ENCODE measurements at regions not wholly inside any gene's neighbourhood (a gene's known extent, or its start where the extent isn't known, plus 50 kb on each side); places are given as distances from the start of the nearest gene placed in this dataset.

- ATAC-seq (replicated peaks in 1 of 4) (no peak), DNase-seq (no peak)
- POLR2A ChIA-PET = no interaction called here
- Histone ChIP-seq H3K27ac (ENCODE audit: low read length) (no peak overlapping the region), H3K36me3 (ENCODE audit: control insufficient read depth in 2 of 2, extremely low read depth in 1 of 2, insufficient read depth in 1 of 2, low read length in 1 of 2) (no peaks in the 10 kb centered on the region), H3K4me3 (ENCODE audit: control insufficient read depth in 1 of 2, extremely low read depth in 1 of 2, low read length in 1 of 2) (no peak overlapping the region), H3K9me3 (no peaks in the 10 kb centered on the region), H3K27me3 (replicated peaks in 1 of 2; ENCODE audit: control insufficient read depth in 2 of 2, extremely low read depth in 1 of 2, insufficient read depth in 2 of 2, low read length in 1 of 2) (no peaks in the 10 kb centered on the region), H3K4me1 (ENCODE audit: control insufficient read depth in 1 of 2, extremely low read depth in 1 of 2, insufficient read depth in 2 of 2, low read length in 2 of 2) (no peaks in the 10 kb centered on the region)
- Mint-ChIP-seq H3K27me3 (no peaks in the 10 kb centered on the region), H3K36me3 (no peaks in the 10 kb centered on the region), H3K9me3 (peaks cover 0 to 4% (median 0%) of the 10 kb centered on the region in 3 donors), H3K27ac (no peak overlapping the region), H3K4me1 (no peaks in the 10 kb centered on the region), H3K4me3 (no peak overlapping the region)
- CTCF ChIA-PET = no interaction called here
- no CpG with 5 or more reads among the region's 2 CpGs for WGBS (ENCODE audit: insufficient coverage)
These were observed 66.3 kb upstream of the PUDP start for GRCh38 chrX:7214251-7214650.

GRCh38 chrX:7205037-7205577 is 57.2 kb upstream of the PUDP start:
- no peak overlapping the region for H3K27ac Mint-ChIP-seq
- ChIA-PET CTCF (interaction anchor here in 1 of 2 donors (0.5 kb wide), 1 partner anchor 29 kb away, joined by 3 read pairs; no protein-coding TSS in a partner anchor), POLR2A (no interaction called here)
- H3K9me3 Mint-ChIP-seq = peaks cover 0 to 4% (median 0%) of the 10 kb centered on the region in 3 donors
- no peaks in the 10 kb centered on the region for H3K9me3 ChIP-seq
- H3K4me3 ChIP-seq (ENCODE audit: control insufficient read depth in 1 of 2, extremely low read depth in 1 of 2, low read length in 1 of 2) = no peak overlapping the region
- H3K27me3 Mint-ChIP-seq = no peaks in the 10 kb centered on the region
- DNase-seq (no peak), ATAC-seq (replicated peaks in 1 of 4) (no peak)
- no peaks in the 10 kb centered on the region for H3K4me1 Mint-ChIP-seq
- no peaks in the 10 kb centered on the region for H3K4me1 ChIP-seq (ENCODE audit: control insufficient read depth in 1 of 2, extremely low read depth in 1 of 2, insufficient read depth in 2 of 2, low read length in 2 of 2)
- H3K27me3 ChIP-seq (replicated peaks in 1 of 2; ENCODE audit: control insufficient read depth in 2 of 2, extremely low read depth in 1 of 2, insufficient read depth in 2 of 2, low read length in 1 of 2) = no peaks in the 10 kb centered on the region
- no peak overlapping the region for H3K4me3 Mint-ChIP-seq
- no peaks in the 10 kb centered on the region for H3K36me3 ChIP-seq (ENCODE audit: control insufficient read depth in 2 of 2, extremely low read depth in 1 of 2, insufficient read depth in 1 of 2, low read length in 1 of 2)
- H3K36me3 Mint-ChIP-seq = no peaks in the 10 kb centered on the region
- no peak overlapping the region for H3K27ac ChIP-seq (ENCODE audit: low read length)
- no CpG with 5 or more reads among the region's 2 CpGs for WGBS (ENCODE audit: insufficient coverage)

- Mint-ChIP-seq H3K4me1 (no peaks in the 10 kb centered on the region), H3K9me3 (no peaks in the 10 kb centered on the region), H3K27ac (no peak overlapping the region), H3K27me3 (no peaks in the 10 kb centered on the region), H3K36me3 (no peaks in the 10 kb centered on the region), H3K4me3 (no peak overlapping the region)
- ATAC-seq (replicated peaks in 1 of 4) (no peak), DNase-seq (no peak)
- ChIA-PET POLR2A (no interaction called here), CTCF (interaction anchor here in 1 of 2 donors (0.5 kb wide), 1 partner anchor 30 kb away, joined by 3 read pairs; no protein-coding TSS in a partner anchor)
- H3K9me3 ChIP-seq = no peaks in the 10 kb centered on the region
- H3K27ac ChIP-seq (ENCODE audit: low read length) = no peak overlapping the region
- WGBS (ENCODE audit: insufficient coverage) = no CpG with 5 or more reads among the region's 1 CpG
- H3K36me3 ChIP-seq (ENCODE audit: control insufficient read depth in 2 of 2, extremely low read depth in 1 of 2, insufficient read depth in 1 of 2, low read length in 1 of 2) = no peaks in the 10 kb centered on the region
- no peaks in the 10 kb centered on the region for H3K27me3 ChIP-seq (replicated peaks in 1 of 2; ENCODE audit: control insufficient read depth in 2 of 2, extremely low read depth in 1 of 2, insufficient read depth in 2 of 2, low read length in 1 of 2)
- H3K4me3 ChIP-seq (ENCODE audit: control insufficient read depth in 1 of 2, extremely low read depth in 1 of 2, low read length in 1 of 2) = no peak overlapping the region
- no peaks in the 10 kb centered on the region for H3K4me1 ChIP-seq (ENCODE audit: control insufficient read depth in 1 of 2, extremely low read depth in 1 of 2, insufficient read depth in 2 of 2, low read length in 2 of 2)
These were observed 56.7 kb upstream of the PUDP start for GRCh38 chrX:7204619-7205018.

- no peaks in the 10 kb centered on the region for H3K4me1 ChIP-seq (ENCODE audit: control insufficient read depth in 1 of 2, extremely low read depth in 1 of 2, insufficient read depth in 2 of 2, low read length in 2 of 2)
- ChIA-PET CTCF (no interaction called here), POLR2A (no interaction called here)
- no peak overlapping the region for H3K4me3 ChIP-seq (ENCODE audit: control insufficient read depth in 1 of 2, extremely low read depth in 1 of 2, low read length in 1 of 2)
- Mint-ChIP-seq H3K4me1 (no peaks in the 10 kb centered on the region), H3K9me3 (no peaks in the 10 kb centered on the region), H3K27ac (no peak overlapping the region), H3K36me3 (no peaks in the 10 kb centered on the region), H3K27me3 (no peaks in the 10 kb centered on the region), H3K4me3 (no peak overlapping the region)
- ATAC-seq (replicated peaks in 1 of 4) = no peak
- H3K27me3 ChIP-seq (replicated peaks in 1 of 2; ENCODE audit: control insufficient read depth in 2 of 2, extremely low read depth in 1 of 2, insufficient read depth in 2 of 2, low read length in 1 of 2) = no peaks in the 10 kb centered on the region
- DNase-seq = no peak
- no CpG with 5 or more reads among the region's 3 CpGs for WGBS (ENCODE audit: insufficient coverage)
- H3K36me3 ChIP-seq (ENCODE audit: control insufficient read depth in 2 of 2, extremely low read depth in 1 of 2, insufficient read depth in 1 of 2, low read length in 1 of 2) = no peaks in the 10 kb centered on the region
- H3K9me3 ChIP-seq = no peaks in the 10 kb centered on the region
- H3K27ac ChIP-seq (ENCODE audit: low read length) = no peak overlapping the region
These were observed 54.3 kb upstream of the PUDP start for GRCh38 chrX:7202206-7202605.

- CTCF ChIA-PET = no interaction called here
- H3K4me3 Mint-ChIP-seq = no peak overlapping the region
These were observed 53.5 kb upstream of the PUDP start for GRCh38 chrX:7201496-7201895.

GRCh38 chrX:7198499-7198898 is 50.5 kb upstream of the PUDP start:
- Mint-ChIP-seq H3K4me3 (no peak overlapping the region), H3K27me3 (no peaks in the 10 kb centered on the region), H3K36me3 (peaks cover 2% of the 10 kb centered on the region), H3K27ac (no peak overlapping the region), H3K9me3 (no peaks in the 10 kb centered on the region), H3K4me1 (no peaks in the 10 kb centered on the region)
- DNase-seq (no peak), ATAC-seq (replicated peaks in 1 of 4) (no peak)
- Histone ChIP-seq H3K27me3 (replicated peaks in 1 of 2; ENCODE audit: control insufficient read depth in 2 of 2, extremely low read depth in 1 of 2, insufficient read depth in 2 of 2, low read length in 1 of 2) (no peaks in the 10 kb centered on the region), H3K4me3 (ENCODE audit: control insufficient read depth in 1 of 2, extremely low read depth in 1 of 2, low read length in 1 of 2) (no peak overlapping the region), H3K9me3 (no peaks in the 10 kb centered on the region), H3K4me1 (ENCODE audit: control insufficient read depth in 1 of 2, extremely low read depth in 1 of 2, insufficient read depth in 2 of 2, low read length in 2 of 2) (no peaks in the 10 kb centered on the region), H3K27ac (ENCODE audit: low read length) (no peak overlapping the region), H3K36me3 (ENCODE audit: control insufficient read depth in 2 of 2, extremely low read depth in 1 of 2, insufficient read depth in 1 of 2, low read length in 1 of 2) (no peaks in the 10 kb centered on the region)
- ChIA-PET POLR2A (interaction anchor here in 1 of 2 donors (0.7 kb wide), 1 partner anchor 18 kb away, joined by 5 read pairs; no protein-coding TSS in a partner anchor), CTCF (no interaction called here)
- no CpG with 5 or more reads among the region's 5 CpGs for WGBS (ENCODE audit: insufficient coverage)

More at GRCh38 chrX:7201496-7201895, 53.5 kb upstream of the PUDP start:
- H3K27me3 ChIP-seq (replicated peaks in 1 of 2; ENCODE audit: control insufficient read depth in 2 of 2, extremely low read depth in 1 of 2, insufficient read depth in 2 of 2, low read length in 1 of 2) = no peaks in the 10 kb centered on the region
- H3K36me3 ChIP-seq (ENCODE audit: control insufficient read depth in 2 of 2, extremely low read depth in 1 of 2, insufficient read depth in 1 of 2, low read length in 1 of 2) = no peaks in the 10 kb centered on the region
- no peaks in the 10 kb centered on the region for H3K4me1 Mint-ChIP-seq
- H3K9me3 ChIP-seq = no peaks in the 10 kb centered on the region
- 100% methylated on average over 1 of the region's 4 CpGs for WGBS (ENCODE audit: insufficient coverage)
- POLR2A ChIA-PET = no interaction called here
- no peaks in the 10 kb centered on the region for H3K27me3 Mint-ChIP-seq
- no peak overlapping the region for H3K27ac ChIP-seq (ENCODE audit: low read length)
- H3K4me1 ChIP-seq (ENCODE audit: control insufficient read depth in 1 of 2, extremely low read depth in 1 of 2, insufficient read depth in 2 of 2, low read length in 2 of 2) = no peaks in the 10 kb centered on the region
- ATAC-seq (replicated peaks in 1 of 4) (no peak), DNase-seq (no peak)
- no peaks in the 10 kb centered on the region for H3K9me3 Mint-ChIP-seq
- H3K27ac Mint-ChIP-seq = no peak overlapping the region
- no peak overlapping the region for H3K4me3 ChIP-seq (ENCODE audit: control insufficient read depth in 1 of 2, extremely low read depth in 1 of 2, low read length in 1 of 2)
- H3K36me3 Mint-ChIP-seq = peaks cover 2% of the 10 kb centered on the region

Data from T-cell (primary cell).